H1 (cell line): ENCODE measurements at regions not wholly inside any gene's neighbourhood (a gene's known extent, or its start where the extent isn't known, plus 50 kb on each side); places are given as distances from the start of the nearest gene placed in this dataset.

Experiments
- CTCF ChIA-PET: fragments of 300-600 bp; sonication (Branson Sonifier 250); formaldehyde crosslinking; loops from one replicate; lab custom pipeline; 2021; ENCODE audit not compliant: partially characterized antibody; lab: Charles Lee
- POLR2A ChIA-PET: fragments of 300-600 bp; sonication (Branson Sonifier 250); formaldehyde crosslinking; loops from one replicate; lab custom pipeline; 2021; ENCODE audit warnings: inconsistent platforms; ENCODE audit not compliant: partially characterized antibody; lab: Charles Lee
- DNase-seq, 2 experiments: peaks; one replicate each; pipeline versions ENCODE4 v3.0.0 to v3.0.0-alpha.2; 2010 to 2022; ENCODE audit warnings: low spot score in 2 of 2, low read depth in 1 of 2, mixed read lengths in 1 of 2
- FAIRE-seq: peaks from 2 replicates; lab custom pipeline; 2011; peaks lifted over from hg19 to GRCh38; lab: Jason Lieb, UNC
- H2AFZ ChIP-seq: 2 replicates; pipeline ENCODE4 v1.8.1; 2012; ENCODE audit warnings: low read length, inconsistent platforms
- H2AK5ac ChIP-seq: 2 replicates; pipeline ENCODE4 v1.6.1; 2013; ENCODE audit warnings: low read depth, low read length
- H2BK120ac ChIP-seq: replicated peaks from 2 replicates; pipeline ENCODE3; 2013; ENCODE audit warnings: low read depth, low read length, inconsistent platforms
- H2BK12ac ChIP-seq: 2 replicates; pipeline ENCODE4 v1.6.1; 2013; ENCODE audit warnings: low read depth, low read length
- H2BK15ac ChIP-seq: 2 replicates; pipeline ENCODE4 v1.6.1; 2013; ENCODE audit warnings: low read length
- H2BK20ac ChIP-seq: 2 replicates; pipeline ENCODE4 v1.6.1; 2013; ENCODE audit warnings: low read length
- H2BK5ac ChIP-seq: 2 replicates; pipeline ENCODE4 v1.6.1; 2013; ENCODE audit warnings: low read depth, low read length
- H3K14ac ChIP-seq: 2 replicates; pipeline ENCODE4 v1.6.1; 2013; ENCODE audit warnings: inconsistent platforms; ENCODE audit not compliant: insufficient read length
- H3K18ac ChIP-seq: 2 replicates; pipeline ENCODE4 v1.6.1; 2013; ENCODE audit warnings: low read length; ENCODE audit errors: extremely low read depth
- H3K23ac ChIP-seq: 2 replicates; pipeline ENCODE4 v1.6.1; 2013; ENCODE audit warnings: inconsistent platforms; ENCODE audit not compliant: insufficient read length
- H3K23me2 ChIP-seq: 2 replicates; pipeline ENCODE4 v1.6.1; 2013; ENCODE audit warnings: low read depth, low read length
- H3K27ac ChIP-seq: 2 replicates; pipeline ENCODE4 v1.6.1; 2011; ENCODE audit warnings: low read depth, low read length, inconsistent platforms
- H3K27me3 ChIP-seq, 4 experiments: replicated peaks in 1 of 4; 1 replicate in 1 of 4; 2 replicates in 3 of 4; pipeline versions ENCODE4 v1.6.1 to v1.8.1; 2011 to 2013; ENCODE audit warnings: low read length in 3 of 4, mild to moderate bottlenecking in 3 of 4, inconsistent platforms in 2 of 4, mixed read lengths in 2 of 4, moderate library complexity in 1 of 4; ENCODE audit not compliant: control insufficient read depth in 3 of 4, insufficient read depth in 3 of 4; ENCODE audit errors: extremely low read depth in 1 of 4
- H3K36me3 ChIP-seq, 4 experiments: 2 replicates each; pipeline versions ENCODE4 v1.6.1 to v1.8.1; 2011 to 2013; ENCODE audit warnings: mild to moderate bottlenecking in 4 of 4, low read length in 3 of 4, moderate library complexity in 2 of 4, control low read depth in 1 of 4, inconsistent platforms in 1 of 4; ENCODE audit not compliant: insufficient read depth in 4 of 4, control insufficient read depth in 2 of 4
- H3K4ac ChIP-seq: replicated peaks from 2 replicates; pipeline ENCODE3; 2013; ENCODE audit warnings: low read length, low read depth, mixed read lengths, inconsistent platforms; ENCODE audit not compliant: insufficient read length
- H3K4me1 ChIP-seq, 4 experiments: replicated peaks in 1 of 4; 1 replicate in 1 of 4; 2 replicates in 3 of 4; pipeline versions ENCODE4 v1.6.1 to v1.8.1; 2011 to 2013; ENCODE audit warnings: low read length in 3 of 4, inconsistent platforms in 2 of 4, mixed read lengths in 1 of 4; ENCODE audit not compliant: insufficient read depth in 4 of 4, control insufficient read depth in 3 of 4
- H3K4me2 ChIP-seq, 2 experiments: 2 replicates each; pipeline versions ENCODE4 v1.6.1 to v1.8.1; 2011 to 2013; ENCODE audit warnings: low read depth in 2 of 2, low read length in 2 of 2, control low read depth in 1 of 2, inconsistent platforms in 1 of 2, mild to moderate bottlenecking in 1 of 2; ENCODE audit not compliant: insufficient read depth in 1 of 2
- H3K4me3 ChIP-seq, 4 experiments: fragments of 200-600, 300-600 bp in 1 of 4; sonication (generic), shearing (Covaris generic), sonication (Bioruptor Twin) in 1 of 4; 2 replicates each; pipeline versions ENCODE4 v1.5.1 to v1.8.1; 2011 to 2016; ENCODE audit warnings: low read length in 4 of 4, low read depth in 3 of 4, control low read depth in 2 of 4, inconsistent platforms in 2 of 4, mild to moderate bottlenecking in 2 of 4, mixed read lengths in 1 of 4, moderate library complexity in 1 of 4; ENCODE audit not compliant: insufficient read depth in 2 of 4; ENCODE audit errors: extremely low read depth in 1 of 4
- H3K56ac ChIP-seq: replicated peaks from 2 replicates; pipeline ENCODE3; 2013; ENCODE audit warnings: low read depth, mild to moderate bottlenecking, mixed read lengths, low read length, inconsistent platforms; ENCODE audit not compliant: insufficient read length
- H3K79me1 ChIP-seq: 2 replicates; pipeline ENCODE4 v1.6.1; 2013; ENCODE audit warnings: low read depth, low read length, control low read depth
- H3K79me2 ChIP-seq, 2 experiments: 2 replicates each; pipeline versions ENCODE4 v1.6.1 to v1.8.1; 2012 to 2013; ENCODE audit warnings: low read length in 2 of 2, mild to moderate bottlenecking in 2 of 2, inconsistent platforms in 1 of 2; ENCODE audit not compliant: insufficient read depth in 2 of 2, control insufficient read depth in 1 of 2
- H3K9ac ChIP-seq, 4 experiments: replicated peaks in 1 of 4; 1 replicate in 1 of 4; 2 replicates in 3 of 4; pipeline versions ENCODE4 v1.6.1 to v1.8.1; 2011 to 2013; ENCODE audit warnings: low read depth in 3 of 4, low read length in 3 of 4, control low read depth in 2 of 4, mild to moderate bottlenecking in 2 of 4, moderate library complexity in 2 of 4, inconsistent platforms in 1 of 4; ENCODE audit errors: extremely low read depth in 1 of 4
- H3K9me3 ChIP-seq, 2 experiments: 2 replicates each; pipeline versions ENCODE4 v1.6.1 to v1.8.1; 2012 to 2013; ENCODE audit warnings: mild to moderate bottlenecking in 2 of 2, moderate library complexity in 2 of 2, control low read depth in 1 of 2, inconsistent platforms in 1 of 2, low read depth in 1 of 2, low read length in 1 of 2, mixed read lengths in 1 of 2; ENCODE audit not compliant: insufficient read depth in 2 of 2
- H4K20me1 ChIP-seq, 2 experiments: replicated peaks in 1 of 2; 2 replicates each; pipeline versions ENCODE3 to v1.8.1; 2011 to 2013; ENCODE audit warnings: inconsistent platforms in 2 of 2, low read length in 2 of 2, mild to moderate bottlenecking in 1 of 2; ENCODE audit not compliant: insufficient read depth in 2 of 2, control insufficient read depth in 1 of 2
- H4K5ac ChIP-seq: 2 replicates; pipeline ENCODE4 v1.6.1; 2013; ENCODE audit warnings: low read length, low read depth, mixed read lengths, inconsistent platforms; ENCODE audit not compliant: insufficient read length
- H4K8ac ChIP-seq: 2 replicates; pipeline ENCODE4 v1.8.0; 2013; ENCODE audit warnings: mild to moderate bottlenecking, moderate library complexity, low read length, inconsistent platforms; ENCODE audit not compliant: insufficient read depth; ENCODE audit errors: extremely low read depth
- H4K91ac ChIP-seq: replicated peaks from 2 replicates; pipeline ENCODE3; 2013; ENCODE audit warnings: low read length, mixed read lengths, inconsistent platforms; ENCODE audit not compliant: insufficient read length
- BRCA1 ChIP-seq: IDR thresholded peaks from 2 replicates; pipeline ENCODE4 v1.6.1; 2012; ENCODE audit warnings: low read depth, low read length, improper control_type of control experiment
- CBX8 ChIP-seq: fragments of 300-800, 300-1000 bp; sonication (generic); IDR thresholded peaks from 2 replicates; pipeline ENCODE4 v1.7.1; 2016; ENCODE audit warnings: low read depth, low read length, borderline replicate concordance
- ZNF274 ChIP-seq: IDR thresholded peaks from 2 replicates; pipeline ENCODE4 v1.7.0; 2012; ENCODE audit warnings: low read length, borderline replicate concordance; ENCODE audit errors: extremely low read depth
- WGBS, 2 experiments: shearing (Covaris generic) in 1 of 2; methylation state at CpG; one replicate each; pipeline versions ENCODE4 v1.1.6 to v1.1.7; 2013 to 2015; ENCODE audit warnings: low lambda C conversion rate in 2 of 2, mixed read lengths in 2 of 2, inconsistent platforms in 1 of 2, low coverage in 1 of 2, missing lambda C conversion rate in 1 of 2; ENCODE audit not compliant: insufficient replicate concordance in 2 of 2, insufficient coverage in 1 of 2, insufficient read length in 1 of 2; ENCODE audit errors: extremely low coverage in 1 of 2, missing lambda C conversion rate in 1 of 2; 5-methylcytosine and 5-hydroxymethylcytosine counted together

DNA sequence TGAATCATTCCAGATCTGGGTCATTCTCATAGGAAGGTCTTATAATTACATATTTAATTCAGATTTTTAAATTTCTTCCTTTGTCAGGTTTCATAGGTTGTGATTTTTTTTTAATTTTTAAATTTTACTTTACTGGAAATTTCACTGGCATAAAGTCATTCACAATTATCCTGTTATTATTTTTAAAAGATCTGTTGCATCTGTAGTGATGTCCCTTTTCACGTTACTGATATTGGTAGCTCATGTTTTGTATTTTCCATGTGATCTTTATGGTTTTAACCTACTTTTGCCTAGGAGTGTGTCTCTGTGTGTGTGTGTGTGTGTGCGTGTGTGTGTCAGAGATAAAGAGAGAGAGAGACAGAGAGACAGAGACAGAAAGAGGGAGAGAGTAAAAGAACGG lies 216.6 kb upstream of the KCNJ16 start:
- POLR2A ChIA-PET: interaction anchor here (0.6 kb wide), 1 partner anchor 9 kb away, joined by 3 read pairs; no protein-coding TSS in a partner anchor
- Histone ChIP-seq H3K27ac (no peak overlapping the region), H3K56ac (no peak overlapping the region), H3K79me1 (no peaks in the 10 kb centered on the region), H4K8ac (no peak overlapping the region), H3K27me3 (no peaks in the 10 kb centered on the region), H4K5ac (no peak overlapping the region), H2BK12ac (no peak overlapping the region), H2BK5ac (no peak overlapping the region), H4K20me1 (no peaks in the 10 kb centered on the region)
- no peak for FAIRE-seq
- no peak for TF ChIP-seq ZNF274
- no peak for TF ChIP-seq BRCA1
- no peak for TF ChIP-seq CBX8
- TF ChIP-seq, all 59 proteins: peak for 0
- H3K4me1 ChIP-seq: 0 out of 7 replicates have a peak, but pooled peaks cover 0 to 2% (median 0%) of the 10 kb centered on the region in 4 experiments
- H3K23ac ChIP-seq: no peak overlapping the region
- H2AK5ac ChIP-seq: no peak overlapping the region
- no peak overlapping the region for H3K4me3 ChIP-seq
- CTCF ChIA-PET: no interaction called here
- 63% methylated on average over 3 of the region's 3 CpGs; no CpG with 5 or more reads in 1 of the 2 experiments for WGBS, 2 experiments
- no peak overlapping the region for H2BK120ac ChIP-seq
- H2BK20ac ChIP-seq: no peak overlapping the region
- H2AFZ ChIP-seq: no peak overlapping the region
- H3K23me2 ChIP-seq: no peaks in the 10 kb centered on the region
- no peak for DNase-seq
- H3K18ac ChIP-seq: no peak overlapping the region
- no peak overlapping the region for H3K14ac ChIP-seq
- H3K4me2 ChIP-seq: no peak overlapping the region
- H3K4ac ChIP-seq: no peak overlapping the region
- no peak overlapping the region for H2BK15ac ChIP-seq
- H3K79me2 ChIP-seq: no peaks in the 10 kb centered on the region
- H3K9ac ChIP-seq: no peak overlapping the region
- H4K91ac ChIP-seq: no peak overlapping the region
- H3K36me3 ChIP-seq: no peaks in the 10 kb centered on the region
- H3K9me3 ChIP-seq: 0 out of 4 replicates have a peak, but pooled peaks cover 0 to 2% of the 10 kb centered on the region in 2 experiments
